Hepatocyte (in vitro differentiated cells): ENCODE measurements at regions not wholly inside any gene's neighbourhood (a gene's known extent, or its start where the extent isn't known, plus 50 kb on each side); places are given as distances from the start of the nearest gene placed in this dataset.

ENCODE experiments used
- EZH2 ChIP-seq: fragments of 200-600 bp; sonication (generic); IDR thresholded peaks from 2 replicates; pipeline ENCODE4 v1.6.1; 2016; ENCODE audit warnings: antibody characterized with exemption, mild to moderate bottlenecking, borderline replicate concordance
- EZH2phosphoT487 ChIP-seq: fragments of 200-600 bp; sonication (generic); IDR thresholded peaks from one replicate; pipeline ENCODE4 v1.6.1; 2018; ENCODE audit warnings: antibody characterized with exemption, mild to moderate bottlenecking, low read depth, moderate library complexity; ENCODE audit not compliant: unreplicated experiment, severe bottlenecking
- TF ChIP-seq, protein P1 (sequence below): fragments of 200-600 bp; sonication (generic); IDR thresholded peaks from 2 replicates; pipeline ENCODE4 v1.5.1; 2016; ENCODE audit warnings: antibody characterized with exemption, mild to moderate bottlenecking; ENCODE audit not compliant: poor library complexity

DNA sequence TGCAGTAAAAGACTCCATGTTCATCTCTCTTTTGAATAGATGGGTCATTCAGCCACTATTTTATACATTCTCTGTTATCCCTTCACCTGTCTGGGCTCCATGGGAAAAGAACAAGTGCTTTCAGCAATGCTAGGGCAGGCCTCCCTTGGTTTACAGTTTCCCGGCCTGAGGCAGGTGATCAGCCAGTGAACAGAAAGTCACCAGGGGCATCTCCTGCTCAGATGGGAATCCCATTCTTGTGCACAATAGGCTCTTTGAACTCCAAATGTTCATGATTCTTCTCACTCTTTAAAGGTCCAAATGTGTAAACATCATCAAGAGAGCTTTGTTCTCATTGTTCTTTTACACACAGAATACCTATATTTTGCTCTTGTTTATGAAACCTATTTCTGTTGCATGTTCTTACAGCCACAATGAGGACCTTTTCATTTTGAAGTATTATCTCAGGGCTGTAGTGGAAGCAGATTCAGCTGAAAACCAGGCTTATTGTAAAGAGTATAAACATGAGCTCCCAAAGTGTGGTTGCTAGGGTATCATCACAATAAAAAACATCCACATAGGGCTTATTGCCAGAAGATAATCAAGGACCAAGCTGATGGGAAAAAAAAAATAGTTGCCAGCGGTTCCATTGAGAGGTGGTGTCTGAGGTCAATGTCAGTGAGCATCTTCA lies 267.1 kb upstream of the SGK1 start:
- TF ChIP-seq, protein P1, sequence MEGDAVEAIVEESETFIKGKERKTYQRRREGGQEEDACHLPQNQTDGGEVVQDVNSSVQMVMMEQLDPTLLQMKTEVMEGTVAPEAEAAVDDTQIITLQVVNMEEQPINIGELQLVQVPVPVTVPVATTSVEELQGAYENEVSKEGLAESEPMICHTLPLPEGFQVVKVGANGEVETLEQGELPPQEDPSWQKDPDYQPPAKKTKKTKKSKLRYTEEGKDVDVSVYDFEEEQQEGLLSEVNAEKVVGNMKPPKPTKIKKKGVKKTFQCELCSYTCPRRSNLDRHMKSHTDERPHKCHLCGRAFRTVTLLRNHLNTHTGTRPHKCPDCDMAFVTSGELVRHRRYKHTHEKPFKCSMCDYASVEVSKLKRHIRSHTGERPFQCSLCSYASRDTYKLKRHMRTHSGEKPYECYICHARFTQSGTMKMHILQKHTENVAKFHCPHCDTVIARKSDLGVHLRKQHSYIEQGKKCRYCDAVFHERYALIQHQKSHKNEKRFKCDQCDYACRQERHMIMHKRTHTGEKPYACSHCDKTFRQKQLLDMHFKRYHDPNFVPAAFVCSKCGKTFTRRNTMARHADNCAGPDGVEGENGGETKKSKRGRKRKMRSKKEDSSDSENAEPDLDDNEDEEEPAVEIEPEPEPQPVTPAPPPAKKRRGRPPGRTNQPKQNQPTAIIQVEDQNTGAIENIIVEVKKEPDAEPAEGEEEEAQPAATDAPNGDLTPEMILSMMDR = no peak
- TF ChIP-seq EZH2 (no peak), EZH2phosphoT487 (no peak)
